HG03175 (cell line): ENCODE measurements at regions not wholly inside any gene's neighbourhood (a gene's known extent, or its start where the extent isn't known, plus 50 kb on each side); places are given as distances from the start of the nearest gene placed in this dataset.
"Not testable (repeated sequence)": the region's sequence is repeated elsewhere in the genome, so short reads cannot be mapped to it uniquely, and the experiment has no call there.

ENCODE experiments used
- ATAC-seq: cut with Tn5 transposase; IDR thresholded peaks from one replicate; pipeline ENCODE4 v1.9.1; 2021; ENCODE audit warnings: mild to moderate bottlenecking, moderate library complexity; ENCODE audit not compliant: unreplicated experiment

DNA sequence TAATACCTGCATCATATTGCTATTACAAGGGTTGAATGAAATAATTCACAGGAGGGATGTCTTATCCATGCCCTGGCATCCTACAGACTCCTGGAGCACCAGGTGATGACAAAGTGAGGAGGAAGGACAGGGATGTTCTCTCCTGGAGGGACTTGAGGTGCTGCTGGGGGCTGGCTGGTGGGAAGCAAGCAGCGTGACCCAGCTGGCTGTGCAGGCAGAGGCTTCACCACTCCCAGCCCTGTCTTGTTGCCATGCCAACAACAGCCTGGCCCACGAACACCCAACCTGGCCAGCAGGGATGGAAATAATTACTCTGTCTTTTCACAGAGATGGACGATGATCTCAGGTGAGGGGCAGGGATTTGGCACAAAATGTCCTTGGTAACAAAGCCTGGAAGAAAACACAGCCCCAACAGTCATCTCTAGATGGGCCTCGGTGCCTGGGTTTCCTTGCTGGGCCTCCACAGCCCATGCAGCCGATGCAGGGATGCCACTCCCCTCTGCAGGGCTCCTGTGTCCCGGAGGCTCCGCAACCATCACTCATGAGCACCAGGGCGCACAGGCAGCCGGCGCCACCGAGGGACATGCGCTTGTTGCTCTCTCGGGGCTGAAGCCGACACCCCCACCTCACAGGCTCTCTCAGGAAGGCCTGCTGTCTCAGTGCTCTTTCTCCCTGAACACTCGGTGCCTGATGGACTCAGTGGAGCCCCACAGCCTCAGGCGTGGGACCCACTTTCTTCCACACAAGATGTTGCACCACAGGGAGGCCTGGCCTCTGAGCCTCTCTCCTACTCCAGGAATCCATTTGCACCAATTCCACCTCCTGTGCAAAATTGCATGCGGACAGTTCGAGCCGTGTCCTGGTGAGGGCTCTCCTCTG, 205.9 kb downstream of the LAT start:
- not testable (repeated sequence) for ATAC-seq

- ATAC-seq, result not testable (repeated sequence)
Measured at GRCh38 chr16:29188806-29189205, 204.0 kb downstream of the LAT start.

- not testable (repeated sequence) for ATAC-seq
Measured at GRCh38 chr16:29186306-29187220, 201.7 kb downstream of the LAT start.

GRCh38 chr16:29185872-29186271, 201.0 kb downstream of the LAT start:
- not testable (repeated sequence) for ATAC-seq

DNA sequence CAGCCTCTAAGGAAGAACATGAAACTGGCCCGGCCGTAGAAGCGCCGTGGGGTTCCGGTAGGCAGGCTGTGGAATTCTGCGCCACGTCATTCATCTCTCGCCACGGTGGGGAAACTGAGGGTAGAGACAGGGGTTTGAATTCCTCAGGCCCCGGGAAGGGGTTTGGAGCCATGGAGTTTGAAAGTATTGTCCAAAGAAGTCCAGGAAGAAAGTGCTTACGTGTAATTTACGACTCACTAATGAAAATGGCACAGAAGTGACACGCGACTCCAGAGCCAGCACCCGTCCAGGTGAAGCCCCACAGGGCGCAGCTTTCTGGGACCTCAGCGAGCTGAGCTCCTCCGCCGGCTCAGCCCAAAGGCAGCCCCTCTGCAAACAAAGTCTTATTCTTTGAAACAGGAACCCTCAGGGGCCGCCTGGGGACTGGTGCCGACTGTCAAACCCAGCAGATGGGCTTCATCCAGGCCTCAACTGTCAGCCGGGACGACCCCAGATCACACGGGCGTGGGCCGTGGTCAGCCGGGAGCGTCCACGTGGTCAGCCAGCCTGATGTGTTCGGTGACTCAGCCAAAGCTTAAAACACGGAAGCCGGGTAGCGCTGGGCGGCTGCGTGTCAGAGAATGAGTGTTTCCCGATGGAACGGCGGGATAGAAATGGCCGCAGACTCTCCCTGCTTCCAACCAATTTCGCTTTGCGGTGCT, 200.0 kb downstream of the LAT start:
- not testable (repeated sequence) for ATAC-seq

DNA sequence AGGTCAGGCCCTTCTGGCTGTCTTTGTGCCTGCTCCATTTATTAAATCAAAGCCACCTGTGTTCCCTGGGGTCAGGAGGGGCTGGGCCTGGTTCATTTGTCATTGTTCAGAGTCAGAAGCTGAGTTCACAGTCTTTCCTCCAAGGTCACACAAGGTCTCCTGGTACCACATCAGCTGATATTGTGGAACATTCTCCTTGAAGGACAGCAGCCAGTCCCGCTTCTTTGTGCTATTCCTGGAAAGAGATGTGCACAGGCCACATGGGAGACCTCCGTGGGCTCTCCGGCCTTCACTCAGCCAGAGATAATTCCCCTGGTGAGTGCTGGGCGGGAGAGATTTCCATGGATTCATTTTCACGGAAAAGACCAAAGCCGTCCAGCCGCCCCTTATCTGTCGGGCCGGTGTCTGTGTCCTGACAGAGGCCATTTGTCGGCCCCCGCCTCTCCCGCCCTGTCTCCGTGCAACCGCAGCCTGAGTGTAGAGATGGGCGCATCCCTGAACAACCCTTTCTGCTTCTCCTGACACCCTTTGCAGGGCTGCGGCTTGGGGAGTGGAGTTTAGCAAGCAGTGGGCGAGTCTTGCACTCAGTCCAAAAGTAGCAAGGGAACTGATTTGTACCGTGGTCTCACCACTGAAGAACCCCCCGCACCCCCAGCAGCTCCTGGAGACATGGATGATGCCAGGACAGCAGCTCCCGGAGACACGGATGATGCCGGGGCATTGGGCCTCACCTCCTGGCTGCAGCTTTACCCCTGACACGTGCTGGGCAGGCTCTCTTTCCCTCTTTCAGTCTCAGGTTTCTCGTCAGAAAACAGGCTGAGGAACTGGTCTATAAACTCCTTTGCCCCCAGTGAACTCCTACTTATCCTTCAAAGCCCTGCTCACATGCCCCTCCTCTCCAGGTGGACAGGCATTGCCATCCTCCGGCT, 198.4 kb downstream of the LAT start:
- not testable (repeated sequence) for ATAC-seq

- ATAC-seq, result no peak
Measured at GRCh38 chr16:29182501-29182900, 197.6 kb downstream of the LAT start.

GRCh38 chr16:29181921-29182411, 197.1 kb downstream of the LAT start:
- not testable (repeated sequence) for ATAC-seq

DNA sequence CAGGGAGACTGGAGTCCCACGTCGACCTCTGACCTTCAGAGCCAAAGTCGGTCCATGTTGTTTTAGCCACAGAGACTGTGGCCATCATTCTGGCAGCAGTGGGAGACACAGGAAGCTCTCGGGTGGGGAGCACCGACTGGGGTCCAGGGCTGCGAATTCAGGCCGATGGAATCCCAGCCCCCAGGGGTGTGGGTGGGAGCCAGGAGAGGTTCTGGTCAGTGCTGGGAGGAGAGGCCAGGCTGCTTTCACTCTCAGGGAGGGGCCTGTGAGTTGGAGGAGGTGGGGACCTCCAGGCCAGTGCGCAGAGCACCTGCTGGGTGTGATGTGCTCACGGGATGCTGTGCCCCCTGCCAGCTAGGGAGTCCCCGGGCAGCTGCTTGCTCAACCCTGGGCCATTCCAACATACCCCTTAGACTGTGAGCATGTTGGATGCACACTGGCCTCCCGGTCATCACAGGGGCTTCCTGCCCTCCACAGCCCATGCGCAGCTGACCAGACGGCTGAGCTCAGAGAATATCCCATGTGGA, 196.5 kb downstream of the LAT start:
- not testable (repeated sequence) for ATAC-seq

DNA sequence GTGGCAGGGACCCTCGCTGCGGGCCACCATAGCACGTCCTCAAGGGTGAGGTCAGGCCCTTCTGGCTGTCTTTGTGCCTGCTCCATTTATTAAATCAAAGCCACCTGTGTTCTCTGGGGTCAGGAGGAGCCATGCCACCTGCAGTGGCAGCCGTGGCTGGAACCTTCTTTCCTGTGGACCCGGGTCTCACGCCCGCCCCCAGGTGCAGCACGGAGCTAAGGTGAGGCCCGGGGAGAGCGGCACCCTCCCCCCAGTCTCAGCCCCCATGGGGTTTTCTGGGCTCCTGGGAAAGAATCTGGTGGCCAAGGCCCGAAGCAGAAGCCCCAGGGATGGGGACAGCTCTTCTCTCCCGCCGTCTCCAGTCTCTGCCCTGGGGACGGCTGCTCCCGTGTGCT, 195.4 kb downstream of the LAT start:
- ATAC-seq, result not testable (repeated sequence)

DNA sequence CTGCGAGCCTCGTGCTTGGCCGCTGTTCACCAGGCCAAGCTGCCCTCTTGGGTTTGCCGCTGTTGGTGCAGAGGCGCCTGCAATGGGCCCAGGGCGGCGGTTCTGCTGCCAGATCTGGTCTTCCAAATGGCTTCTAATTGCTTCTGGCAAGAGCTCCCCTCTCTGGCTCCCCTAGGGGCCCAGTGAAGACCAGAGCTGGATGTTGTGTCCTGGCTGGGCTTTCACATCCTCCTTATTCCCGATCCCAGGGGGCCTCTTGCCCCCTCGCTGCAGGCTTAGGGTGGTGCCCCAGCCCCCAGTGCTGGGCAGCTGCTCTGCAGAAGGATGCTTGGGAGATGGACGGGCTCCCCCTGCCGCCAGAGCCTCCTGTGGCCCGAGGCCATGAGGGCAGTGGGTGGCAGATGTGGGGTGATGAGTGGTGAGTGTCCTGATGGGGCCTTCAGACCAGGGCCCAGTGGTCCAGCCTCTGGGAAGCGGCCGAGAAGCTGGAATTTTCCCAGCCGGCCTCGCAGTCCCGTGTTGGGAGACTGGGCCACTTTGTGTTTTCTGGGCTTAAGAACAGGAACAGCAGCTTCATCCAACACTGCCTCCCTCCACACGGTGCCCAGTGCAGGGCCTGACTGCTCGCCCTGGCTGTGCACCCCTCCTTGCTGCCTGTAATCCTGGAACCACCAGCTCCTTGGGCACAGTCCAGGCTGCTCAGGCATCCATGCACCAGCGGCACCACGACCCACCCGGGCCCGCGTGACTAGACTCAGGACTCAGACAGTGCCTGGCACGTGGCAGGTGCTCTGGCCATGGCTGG, 194.8 kb downstream of the LAT start:
- ATAC-seq, result not testable (repeated sequence)

GRCh38 chr16:29177888-29178726, 193.3 kb downstream of the LAT start:
- not testable (repeated sequence) for ATAC-seq

DNA sequence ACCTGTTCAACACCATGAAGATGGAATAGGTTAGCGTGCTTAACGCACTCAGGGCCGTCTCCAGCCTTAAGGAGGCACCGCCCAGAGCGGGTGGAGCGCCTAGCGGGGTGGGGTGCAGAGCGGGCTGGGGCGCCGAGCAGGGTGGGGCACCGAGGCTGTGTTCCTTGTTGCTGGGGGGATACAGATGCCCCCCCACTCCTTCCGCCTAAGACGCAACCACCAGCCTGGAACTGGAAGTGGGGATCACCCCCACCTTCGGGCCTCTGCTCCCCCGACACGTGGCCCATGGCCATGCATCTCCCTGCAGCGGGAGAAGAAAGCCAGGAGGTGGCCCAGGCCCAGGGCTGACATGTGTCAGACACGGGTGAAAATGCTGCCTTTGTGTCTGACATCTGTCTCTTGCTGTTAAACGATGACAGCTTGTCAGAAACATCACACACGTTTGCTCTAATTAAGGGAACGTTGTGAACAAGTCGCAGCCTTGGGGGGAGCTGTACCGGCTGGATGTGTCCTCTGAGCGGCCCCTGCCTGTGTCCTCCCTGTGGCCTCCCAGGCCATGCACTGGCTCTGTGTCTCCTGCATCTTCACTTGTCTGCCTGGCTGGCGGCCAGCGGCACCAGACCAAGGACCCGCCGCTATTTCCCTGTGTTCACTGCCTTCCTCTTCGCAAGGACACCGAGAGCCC, 192.5 kb downstream of the LAT start:
- not testable (repeated sequence) for ATAC-seq

- ATAC-seq, result not testable (repeated sequence)
Measured at GRCh38 chr16:29176822-29177202, 192.0 kb downstream of the LAT start.

DNA sequence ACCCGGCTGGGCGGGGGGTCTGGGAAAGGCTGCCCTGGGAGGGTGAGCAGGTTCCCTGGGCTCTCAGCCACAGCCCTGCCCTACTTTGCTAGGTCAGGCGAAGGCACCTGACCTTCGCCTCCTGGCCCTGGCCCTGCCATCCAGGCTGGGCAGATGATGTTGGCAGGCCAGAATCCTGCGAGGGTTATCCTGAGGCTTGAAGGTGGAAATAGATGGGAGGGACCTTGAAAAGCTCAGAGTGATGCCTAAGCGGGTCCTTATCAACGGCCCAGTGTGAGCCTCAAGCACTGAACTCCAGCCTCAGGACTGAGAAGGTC, 191.3 kb downstream of the LAT start:
- ATAC-seq, result not testable (repeated sequence)

- ATAC-seq, result not testable (repeated sequence)
Measured at GRCh38 chr16:29175411-29176153, 190.7 kb downstream of the LAT start.
